Thyroid gland (tissue), 4 donors: ENCODE measurements at regions not wholly inside any gene's neighbourhood (a gene's known extent, or its start where the extent isn't known, plus 50 kb on each side); places are given as distances from the start of the nearest gene placed in this dataset.

ENCODE experiments used
- POLR2A ChIP-seq, 2 donors: fragments of 450-650 bp; IDR thresholded peaks; one replicate each; pipeline ENCODE4 v1.6.1; 2017; ENCODE audit warnings: antibody characterized with exemption in 2 of 2, mild to moderate bottlenecking in 2 of 2, moderate library complexity in 1 of 2
- TF ChIP-seq, protein P1 (sequence below), 6 experiments: fragments of 200-600 bp in 3 of 6; fragments of 450-650 bp in 3 of 6; sonication (generic) in 3 of 6; IDR thresholded peaks; one replicate each; pipeline ENCODE4 v1.5.1; 2016 to 2019; ENCODE audit warnings: antibody characterized with exemption in 6 of 6, mild to moderate bottlenecking in 2 of 6, inconsistent platforms in 1 of 6, moderate library complexity in 1 of 6

DNA sequence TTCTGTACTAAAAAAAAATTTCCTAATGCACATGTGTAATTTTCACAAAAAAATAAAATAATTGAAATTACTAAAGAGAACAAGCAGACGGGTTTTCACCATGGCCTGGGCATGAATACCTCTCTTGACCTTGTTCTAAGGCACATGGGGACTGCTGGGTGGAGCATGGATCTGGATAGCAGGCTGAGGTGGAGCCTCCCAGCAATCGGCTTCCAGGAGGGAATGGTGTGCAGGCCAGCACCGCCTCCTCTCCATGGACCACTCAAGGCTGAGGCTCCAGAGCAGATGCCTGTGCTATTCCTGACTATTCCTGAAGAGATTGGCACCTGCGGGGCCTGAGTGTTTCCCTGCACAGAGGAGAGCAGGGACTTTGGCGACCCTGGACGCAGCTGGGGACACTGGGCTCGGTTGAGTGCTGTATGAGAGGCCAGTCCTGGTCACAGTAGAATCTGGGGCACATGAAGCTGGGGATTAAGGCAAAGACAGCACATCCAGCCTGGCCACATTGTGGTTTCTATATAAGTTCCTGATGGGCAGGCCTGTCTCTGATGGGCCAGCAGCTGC lies 963.6 kb downstream of the BRD1 start:
- TF ChIP-seq, protein P1, sequence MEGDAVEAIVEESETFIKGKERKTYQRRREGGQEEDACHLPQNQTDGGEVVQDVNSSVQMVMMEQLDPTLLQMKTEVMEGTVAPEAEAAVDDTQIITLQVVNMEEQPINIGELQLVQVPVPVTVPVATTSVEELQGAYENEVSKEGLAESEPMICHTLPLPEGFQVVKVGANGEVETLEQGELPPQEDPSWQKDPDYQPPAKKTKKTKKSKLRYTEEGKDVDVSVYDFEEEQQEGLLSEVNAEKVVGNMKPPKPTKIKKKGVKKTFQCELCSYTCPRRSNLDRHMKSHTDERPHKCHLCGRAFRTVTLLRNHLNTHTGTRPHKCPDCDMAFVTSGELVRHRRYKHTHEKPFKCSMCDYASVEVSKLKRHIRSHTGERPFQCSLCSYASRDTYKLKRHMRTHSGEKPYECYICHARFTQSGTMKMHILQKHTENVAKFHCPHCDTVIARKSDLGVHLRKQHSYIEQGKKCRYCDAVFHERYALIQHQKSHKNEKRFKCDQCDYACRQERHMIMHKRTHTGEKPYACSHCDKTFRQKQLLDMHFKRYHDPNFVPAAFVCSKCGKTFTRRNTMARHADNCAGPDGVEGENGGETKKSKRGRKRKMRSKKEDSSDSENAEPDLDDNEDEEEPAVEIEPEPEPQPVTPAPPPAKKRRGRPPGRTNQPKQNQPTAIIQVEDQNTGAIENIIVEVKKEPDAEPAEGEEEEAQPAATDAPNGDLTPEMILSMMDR (IDR thresholded peaks at IDR 0.05) = no peak
- TF ChIP-seq POLR2A (IDR thresholded peaks at IDR 0.05) = no peak
